Kidney (tissue), 13 donors: ENCODE measurements at regions not wholly inside any gene's neighbourhood (a gene's known extent, or its start where the extent isn't known, plus 50 kb on each side); places are given as distances from the start of the nearest gene placed in this dataset.

ENCODE experiments used
- DNase-seq, 5 donors: peaks; one replicate each; pipeline ENCODE4 v3.0.0-alpha.2; 2013 to 2020
- FAIRE-seq: peaks from 2 replicates; lab custom pipeline; 2012; peaks lifted over from hg19 to GRCh38; lab: Jason Lieb, UNC
- H3K27ac ChIP-seq, 2 donors: one replicate each; pipeline ENCODE4 v1.7.0; 2013; ENCODE audit warnings: low read depth in 2 of 2, low read length in 2 of 2, inconsistent platforms in 1 of 2
- H3K27me3 ChIP-seq: one replicate; pipeline ENCODE4 v1.7.1; 2013; ENCODE audit warnings: low read length, inconsistent platforms; ENCODE audit not compliant: control insufficient read depth, insufficient read depth
- H3K36me3 ChIP-seq, 3 donors: one replicate each; pipeline versions ENCODE4 v1.7.0 to v1.7.1; 2013; ENCODE audit warnings: low read length in 3 of 3, control low read depth in 1 of 3, inconsistent platforms in 1 of 3; ENCODE audit not compliant: insufficient read depth in 3 of 3, control insufficient read depth in 2 of 3
- H3K4me1 ChIP-seq, 3 donors: one replicate each; pipeline versions ENCODE4 v1.7.0 to v1.7.1; 2013; ENCODE audit warnings: low read length in 3 of 3, inconsistent platforms in 1 of 3, low read depth in 1 of 3; ENCODE audit not compliant: control insufficient read depth in 2 of 3, insufficient read depth in 2 of 3
- H3K4me3 ChIP-seq, 3 donors: one replicate each; pipeline versions ENCODE4 v1.7.0 to v1.8.1; 2013; ENCODE audit warnings: low read length in 3 of 3, control low read depth in 1 of 3, inconsistent platforms in 1 of 3
- H3K9ac ChIP-seq, 3 donors: one replicate each; pipeline versions ENCODE4 v1.7.0 to v1.7.1; 2013; ENCODE audit warnings: low read length in 3 of 3, control low read depth in 1 of 3, inconsistent platforms in 1 of 3
- H3K9me3 ChIP-seq, 3 donors: one replicate each; pipeline versions ENCODE4 v1.7.0 to v1.7.1; 2013; ENCODE audit warnings: low read length in 3 of 3, control low read depth in 1 of 3, inconsistent platforms in 1 of 3; ENCODE audit not compliant: control insufficient read depth in 2 of 3, insufficient read depth in 1 of 3
- intact Hi-C: fragments of 100-400 bp; cut with DNase I; formaldehyde crosslinking; loops from one replicate; pipeline ENCODE4 v1.11.1; 2022
- TF ChIP-seq, protein P1 (sequence below): IDR thresholded peaks from 3 replicates; pipeline ENCODE4 v1.5.1; 2012; ENCODE audit warnings: mild to moderate bottlenecking, moderate library complexity, borderline replicate concordance; ENCODE audit not compliant: insufficient read depth; ENCODE audit errors: extremely low read depth
- donor health status: control.
- donor health status: control.
- donor health status: control.
- donor health status: control.
- donor health status: control.
- donor health status: DM: yes; HTN: yes; CAD: no.
- donor health status: Normal renal cell carcinoma (clear cell type).

DNA sequence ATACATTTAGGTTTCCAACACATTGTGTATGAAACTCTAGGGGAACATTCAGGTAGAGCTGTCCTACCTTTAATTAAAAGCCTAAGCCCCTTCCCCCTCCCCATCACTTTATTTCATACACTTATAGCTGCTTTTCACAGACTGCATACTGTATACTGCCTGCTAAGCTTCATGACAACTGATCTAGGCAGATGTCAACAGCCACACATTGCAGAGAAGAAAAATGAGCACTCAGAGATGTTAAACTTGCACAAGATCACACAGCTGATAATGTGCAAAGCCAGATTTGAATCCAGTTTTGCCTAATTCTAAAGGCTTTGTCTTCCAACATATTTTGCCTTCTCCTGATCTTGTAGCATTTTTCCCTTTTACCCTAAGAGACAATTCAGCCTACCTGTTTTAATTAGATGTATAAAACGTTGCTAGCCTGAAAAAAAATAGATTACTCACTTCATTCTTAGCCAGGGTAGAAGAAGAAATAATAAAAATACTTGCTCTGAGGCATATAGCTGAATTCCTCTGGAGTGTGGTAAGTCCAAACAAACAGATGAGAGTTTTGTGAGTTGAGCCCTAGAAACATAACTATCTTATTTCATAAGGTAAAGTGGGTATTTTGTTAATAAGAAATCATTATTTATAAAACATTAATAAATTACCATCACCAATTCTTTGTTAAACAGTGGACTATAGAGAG, 56.9 kb upstream of the CAST start:
- H3K9ac ChIP-seq, result no peak overlapping the region
- TF ChIP-seq, protein P1, sequence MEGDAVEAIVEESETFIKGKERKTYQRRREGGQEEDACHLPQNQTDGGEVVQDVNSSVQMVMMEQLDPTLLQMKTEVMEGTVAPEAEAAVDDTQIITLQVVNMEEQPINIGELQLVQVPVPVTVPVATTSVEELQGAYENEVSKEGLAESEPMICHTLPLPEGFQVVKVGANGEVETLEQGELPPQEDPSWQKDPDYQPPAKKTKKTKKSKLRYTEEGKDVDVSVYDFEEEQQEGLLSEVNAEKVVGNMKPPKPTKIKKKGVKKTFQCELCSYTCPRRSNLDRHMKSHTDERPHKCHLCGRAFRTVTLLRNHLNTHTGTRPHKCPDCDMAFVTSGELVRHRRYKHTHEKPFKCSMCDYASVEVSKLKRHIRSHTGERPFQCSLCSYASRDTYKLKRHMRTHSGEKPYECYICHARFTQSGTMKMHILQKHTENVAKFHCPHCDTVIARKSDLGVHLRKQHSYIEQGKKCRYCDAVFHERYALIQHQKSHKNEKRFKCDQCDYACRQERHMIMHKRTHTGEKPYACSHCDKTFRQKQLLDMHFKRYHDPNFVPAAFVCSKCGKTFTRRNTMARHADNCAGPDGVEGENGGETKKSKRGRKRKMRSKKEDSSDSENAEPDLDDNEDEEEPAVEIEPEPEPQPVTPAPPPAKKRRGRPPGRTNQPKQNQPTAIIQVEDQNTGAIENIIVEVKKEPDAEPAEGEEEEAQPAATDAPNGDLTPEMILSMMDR, result no peak
- DNase-seq (no peak), FAIRE-seq (no peak)
- no peaks in the 10 kb centered on the region for H3K27me3 ChIP-seq
- H3K36me3 ChIP-seq, result no peaks in the 10 kb centered on the region
- H3K4me1 ChIP-seq, result no peaks in the 10 kb centered on the region
- H3K27ac ChIP-seq, result no peak overlapping the region
- no peaks in the 10 kb centered on the region for H3K9me3 ChIP-seq
- intact Hi-C loops, result no loop called here
- no peak overlapping the region for H3K4me3 ChIP-seq

GRCh38 chr5:96609369-96609768, 52.8 kb upstream of the CAST start:
- intact Hi-C loops, result no loop called here
- no peak overlapping the region for H3K4me3 ChIP-seq
- TF ChIP-seq, protein P1, result no peak
- FAIRE-seq (no peak), DNase-seq (no peak)
- no peaks in the 10 kb centered on the region for H3K36me3 ChIP-seq
- no peak overlapping the region for H3K9ac ChIP-seq
- H3K27me3 ChIP-seq, result no peaks in the 10 kb centered on the region
- H3K27ac ChIP-seq, result no peak overlapping the region
- no peaks in the 10 kb centered on the region for H3K9me3 ChIP-seq
- peaks cover 0 to 4% (median 4%) of the 10 kb centered on the region in 3 donors for H3K4me1 ChIP-seq

DNA sequence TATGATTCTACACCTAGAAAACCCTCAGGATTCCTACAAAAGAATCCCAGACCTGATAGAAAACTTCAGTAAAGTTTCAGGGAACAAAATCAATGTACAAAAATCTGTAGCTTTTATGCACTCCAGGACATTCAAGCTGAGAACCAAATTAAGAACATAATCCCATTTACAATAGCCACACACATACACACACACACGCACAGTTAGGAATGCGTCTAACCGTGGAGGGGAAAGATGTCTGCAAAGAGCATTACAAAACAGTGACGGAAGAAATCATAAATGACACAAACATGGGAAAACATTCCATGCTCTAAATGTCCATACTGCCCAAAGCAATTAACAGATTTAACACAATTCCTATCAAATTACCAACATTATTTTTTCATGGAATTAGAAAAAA, 51.4 kb upstream of the CAST start:
- no peak overlapping the region for H3K27ac ChIP-seq
- H3K9ac ChIP-seq, result no peak overlapping the region
- intact Hi-C loops, result no loop called here
- TF ChIP-seq, protein P1, result no peak
- H3K4me1 ChIP-seq, result peaks cover 0 to 4% (median 4%) of the 10 kb centered on the region in 3 donors
- no peaks in the 10 kb centered on the region for H3K27me3 ChIP-seq
- no peak overlapping the region for H3K4me3 ChIP-seq
- DNase-seq (no peak), FAIRE-seq (no peak)
- no peaks in the 10 kb centered on the region for H3K9me3 ChIP-seq
- no peaks in the 10 kb centered on the region for H3K36me3 ChIP-seq

DNA sequence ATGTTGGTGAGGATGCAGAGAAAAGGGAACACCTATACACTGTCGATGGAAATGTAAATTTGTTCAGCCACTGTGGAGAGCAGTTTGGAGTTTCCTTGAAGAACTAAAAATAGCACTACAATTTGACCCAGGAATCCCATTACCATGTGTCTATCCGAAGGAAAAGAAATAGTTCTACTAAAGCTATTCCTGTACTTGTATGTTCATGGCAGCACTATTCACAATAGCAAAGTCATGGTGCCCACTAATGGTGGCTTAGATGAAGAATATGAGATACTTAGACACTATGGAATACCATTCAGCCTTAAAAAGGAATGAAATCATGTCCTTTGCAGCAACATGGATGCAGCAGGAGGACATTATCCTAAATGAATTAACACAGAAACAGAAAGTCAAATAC, 50.2 kb upstream of the CAST start:
- intact Hi-C loops, result no loop called here
- no peak overlapping the region for H3K27ac ChIP-seq
- peaks cover 0 to 4% (median 4%) of the 10 kb centered on the region in 3 donors for H3K4me1 ChIP-seq
- no peaks in the 10 kb centered on the region for H3K27me3 ChIP-seq
- H3K9ac ChIP-seq, result no peak overlapping the region
- H3K36me3 ChIP-seq, result no peaks in the 10 kb centered on the region
- H3K9me3 ChIP-seq, result no peaks in the 10 kb centered on the region
- TF ChIP-seq, protein P1, result no peak
- DNase-seq, result no peak
- FAIRE-seq, result no peak
- no peak overlapping the region for H3K4me3 ChIP-seq
